Transverse colon (tissue), 3 donors: ENCODE measurements at regions not wholly inside any gene's neighbourhood (a gene's known extent, or its start where the extent isn't known, plus 50 kb on each side); places are given as distances from the start of the nearest gene placed in this dataset.

Experiments used
- CTCF ChIP-seq, 5 experiments: fragments of 200-600 bp in 3 of 5; fragments of 450-650 bp in 2 of 5; sonication (generic) in 3 of 5; IDR thresholded peaks; 1 replicate in 2 of 5; 2 replicates in 3 of 5; pipeline ENCODE4 v1.5.1; 2016 to 2017; ENCODE audit warnings: antibody characterized with exemption in 5 of 5, inconsistent platforms in 3 of 5, mild to moderate bottlenecking in 2 of 5, moderate library complexity in 1 of 5
- EP300 ChIP-seq: sonication (generic); formaldehyde crosslinking; IDR thresholded peaks from one replicate; pipeline ENCODE4 v1.6.1; 2017; ENCODE audit warnings: antibody characterized with exemption, low read depth
- POLR2A ChIP-seq: fragments of 450-650 bp; IDR thresholded peaks from one replicate; pipeline ENCODE4 v1.6.1; 2016; ENCODE audit warnings: antibody characterized with exemption, mild to moderate bottlenecking, moderate library complexity

GRCh38 chr3:10722911-10723310 is 93.1 kb upstream of the SLC6A11 start:
- TF ChIP-seq EP300, result no peak
- TF ChIP-seq CTCF (IDR thresholded peaks at IDR 0.05), result no peak
- TF ChIP-seq POLR2A, result no peak
